LHCN-M2 (cell line): ENCODE measurements at regions not wholly inside any gene's neighbourhood (a gene's known extent, or its start where the extent isn't known, plus 50 kb on each side); places are given as distances from the start of the nearest gene placed in this dataset.
"Not testable (repeated sequence)": the region's sequence is repeated elsewhere in the genome, so short reads cannot be mapped to it uniquely, and the experiment has no call there.

Experiments used
- DNase-seq: peaks from one replicate; pipeline ENCODE4 v3.0.0-alpha.2; 2012; ENCODE audit warnings: low read depth

GRCh38 chr4:60868232-60868960 is 331.7 kb upstream of the ADGRL3 start:
- no peak for DNase-seq

GRCh38 chr4:60879135-60879701 is 320.9 kb upstream of the ADGRL3 start:
- DNase-seq = no peak

GRCh38 chr4:60884587-60884986 is 315.5 kb upstream of the ADGRL3 start:
- no peak for DNase-seq

GRCh38 chr4:60885011-60885410 is 315.1 kb upstream of the ADGRL3 start:
- DNase-seq = no peak

- DNase-seq = no peak
These were observed 309.4 kb upstream of the ADGRL3 start for GRCh38 chr4:60890743-60891142.

GRCh38 chr4:60891947-60892346 is 308.2 kb upstream of the ADGRL3 start:
- DNase-seq = no peak

GRCh38 chr4:60897415-60897814 is 302.7 kb upstream of the ADGRL3 start:
- no peak for DNase-seq

GRCh38 chr4:60905162-60905561 is 295.0 kb upstream of the ADGRL3 start:
- no peak for DNase-seq

- no peak for DNase-seq
These were observed 289.0 kb upstream of the ADGRL3 start for GRCh38 chr4:60911127-60911526.

- no peak for DNase-seq
These were observed 287.1 kb upstream of the ADGRL3 start for GRCh38 chr4:60913002-60913401.

- no peak for DNase-seq
These were observed 286.5 kb upstream of the ADGRL3 start for GRCh38 chr4:60913671-60914070.

- DNase-seq = not testable (repeated sequence)
These were observed 278.4 kb upstream of the ADGRL3 start for GRCh38 chr4:60921735-60922134.

GRCh38 chr4:60923075-60923474 is 277.1 kb upstream of the ADGRL3 start:
- DNase-seq = no peak

GRCh38 chr4:60926624-60927023 is 273.5 kb upstream of the ADGRL3 start:
- no peak for DNase-seq

- DNase-seq = no peak
These were observed 269.3 kb upstream of the ADGRL3 start for GRCh38 chr4:60930866-60931265.

- DNase-seq = no peak
These were observed 265.4 kb upstream of the ADGRL3 start for GRCh38 chr4:60934566-60935295.

GRCh38 chr4:60938181-60938580 is 261.9 kb upstream of the ADGRL3 start:
- no peak for DNase-seq

GRCh38 chr4:60938621-60939020 is 261.5 kb upstream of the ADGRL3 start:
- no peak for DNase-seq

GRCh38 chr4:60944060-60944459 is 256.1 kb upstream of the ADGRL3 start:
- DNase-seq = no peak

GRCh38 chr4:60945641-60946040 is 254.5 kb upstream of the ADGRL3 start:
- DNase-seq = no peak

GRCh38 chr4:60948008-60948407 is 252.1 kb upstream of the ADGRL3 start:
- no peak for DNase-seq

GRCh38 chr4:60952921-60953320 is 247.2 kb upstream of the ADGRL3 start:
- no peak for DNase-seq

GRCh38 chr4:60953826-60954225 is 246.3 kb upstream of the ADGRL3 start:
- no peak for DNase-seq
